Osteocyte (in vitro differentiated cells): ENCODE measurements at regions not wholly inside any gene's neighbourhood (a gene's known extent, or its start where the extent isn't known, plus 50 kb on each side); places are given as distances from the start of the nearest gene placed in this dataset.

Experiments
- DNase-seq: peaks from one replicate; pipeline ENCODE4 v3.0.0; 2021; ENCODE audit warnings: mixed read lengths; ENCODE audit not compliant: unreplicated experiment; ENCODE audit errors: extremely low spot score
- H3K27ac Mint-ChIP-seq: one replicate; pipeline ENCODE4 v1.8.0; 2021; ENCODE audit warnings: mild to moderate bottlenecking, mixed read lengths; ENCODE audit not compliant: unreplicated experiment
- H3K27me3 Mint-ChIP-seq: one replicate; pipeline ENCODE4 v1.8.0; 2021; ENCODE audit warnings: mixed read lengths; ENCODE audit not compliant: unreplicated experiment
- H3K36me3 Mint-ChIP-seq: one replicate; pipeline ENCODE4 v1.8.0; 2021; ENCODE audit warnings: mixed read lengths; ENCODE audit not compliant: unreplicated experiment
- H3K4me1 Mint-ChIP-seq: one replicate; pipeline ENCODE4 v1.8.0; 2021; ENCODE audit warnings: mixed read lengths; ENCODE audit not compliant: unreplicated experiment
- H3K4me3 Mint-ChIP-seq: one replicate; pipeline ENCODE4 v1.8.0; 2021; ENCODE audit warnings: mild to moderate bottlenecking, moderate library complexity, mixed read lengths; ENCODE audit not compliant: unreplicated experiment
- H3K9me3 Mint-ChIP-seq: one replicate; pipeline ENCODE4 v1.8.0; 2021; ENCODE audit warnings: mixed read lengths; ENCODE audit not compliant: unreplicated experiment
- TF ChIP-seq, protein P1 (sequence below): fragments of 200-600 bp; sonication (generic); IDR thresholded peaks from 2 replicates; pipeline ENCODE4 v1.5.0; 2021; ENCODE audit warnings: antibody characterized with exemption, mild to moderate bottlenecking, moderate library complexity

DNA sequence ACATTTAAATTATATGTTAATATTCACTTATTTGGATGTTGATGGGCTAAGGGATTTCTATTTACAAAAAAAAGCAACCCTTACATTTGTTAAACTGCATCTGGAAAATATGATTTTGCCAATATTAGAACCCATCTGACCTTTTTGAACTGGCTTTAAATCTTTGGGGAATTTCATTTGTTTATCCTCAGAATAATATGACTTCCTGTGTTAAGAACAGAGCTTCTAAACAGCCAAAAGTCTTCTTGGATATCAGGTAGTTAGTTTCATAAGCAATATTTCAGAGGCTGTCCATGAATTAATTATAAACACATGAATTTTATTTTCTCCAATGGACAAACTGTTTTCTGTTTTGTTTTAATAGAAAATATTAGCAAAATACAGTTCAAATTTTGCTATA is 301.9 kb upstream of the AGTR1 start:
- no peak overlapping the region for H3K27ac Mint-ChIP-seq
- no peaks in the 10 kb centered on the region for H3K36me3 Mint-ChIP-seq
- no peak overlapping the region for H3K4me3 Mint-ChIP-seq
- H3K4me1 Mint-ChIP-seq, result peaks cover 2% of the 10 kb centered on the region
- TF ChIP-seq, protein P1, sequence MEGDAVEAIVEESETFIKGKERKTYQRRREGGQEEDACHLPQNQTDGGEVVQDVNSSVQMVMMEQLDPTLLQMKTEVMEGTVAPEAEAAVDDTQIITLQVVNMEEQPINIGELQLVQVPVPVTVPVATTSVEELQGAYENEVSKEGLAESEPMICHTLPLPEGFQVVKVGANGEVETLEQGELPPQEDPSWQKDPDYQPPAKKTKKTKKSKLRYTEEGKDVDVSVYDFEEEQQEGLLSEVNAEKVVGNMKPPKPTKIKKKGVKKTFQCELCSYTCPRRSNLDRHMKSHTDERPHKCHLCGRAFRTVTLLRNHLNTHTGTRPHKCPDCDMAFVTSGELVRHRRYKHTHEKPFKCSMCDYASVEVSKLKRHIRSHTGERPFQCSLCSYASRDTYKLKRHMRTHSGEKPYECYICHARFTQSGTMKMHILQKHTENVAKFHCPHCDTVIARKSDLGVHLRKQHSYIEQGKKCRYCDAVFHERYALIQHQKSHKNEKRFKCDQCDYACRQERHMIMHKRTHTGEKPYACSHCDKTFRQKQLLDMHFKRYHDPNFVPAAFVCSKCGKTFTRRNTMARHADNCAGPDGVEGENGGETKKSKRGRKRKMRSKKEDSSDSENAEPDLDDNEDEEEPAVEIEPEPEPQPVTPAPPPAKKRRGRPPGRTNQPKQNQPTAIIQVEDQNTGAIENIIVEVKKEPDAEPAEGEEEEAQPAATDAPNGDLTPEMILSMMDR, result no peak
- H3K27me3 Mint-ChIP-seq, result no peaks in the 10 kb centered on the region
- H3K9me3 Mint-ChIP-seq, result no peaks in the 10 kb centered on the region
- no peak for DNase-seq

DNA sequence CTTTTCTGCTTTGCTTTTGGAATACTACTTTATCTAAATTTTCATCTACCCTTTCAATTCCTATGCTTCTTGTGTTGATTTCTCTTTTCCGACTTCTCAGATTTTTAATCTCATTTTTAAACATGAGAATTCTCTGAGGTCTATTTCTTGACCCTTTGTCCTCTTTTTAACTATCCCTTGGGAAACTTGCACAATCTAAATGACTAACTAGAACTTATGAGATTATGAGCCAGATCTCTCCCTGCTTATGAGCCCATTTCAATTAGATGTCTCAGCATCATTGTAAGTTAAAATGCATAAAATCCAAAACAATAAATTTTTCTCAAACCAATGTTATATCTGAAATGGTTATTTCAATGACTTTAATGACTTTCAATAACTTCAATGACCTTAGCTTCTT is 296.9 kb upstream of the AGTR1 start:
- H3K27me3 Mint-ChIP-seq, result no peaks in the 10 kb centered on the region
- no peaks in the 10 kb centered on the region for H3K4me1 Mint-ChIP-seq
- no peak overlapping the region for H3K4me3 Mint-ChIP-seq
- DNase-seq, result no peak
- no peak overlapping the region for H3K27ac Mint-ChIP-seq
- no peaks in the 10 kb centered on the region for H3K36me3 Mint-ChIP-seq
- no peaks in the 10 kb centered on the region for H3K9me3 Mint-ChIP-seq
- TF ChIP-seq, protein P1, result no peak

GRCh38 chr3:148408667-148409066 is 289.0 kb upstream of the AGTR1 start:
- TF ChIP-seq, protein P1, result no peak
- peaks cover 3% of the 10 kb centered on the region for H3K27me3 Mint-ChIP-seq
- no peak overlapping the region for H3K27ac Mint-ChIP-seq
- DNase-seq, result no peak
- H3K36me3 Mint-ChIP-seq, result peaks cover 3% of the 10 kb centered on the region
- H3K9me3 Mint-ChIP-seq, result peaks cover 7% of the 10 kb centered on the region
- H3K4me3 Mint-ChIP-seq, result no peak overlapping the region
- H3K4me1 Mint-ChIP-seq, result no peaks in the 10 kb centered on the region

GRCh38 chr3:148420242-148420641 is 277.5 kb upstream of the AGTR1 start:
- Mint-ChIP-seq H3K27me3 (no peaks in the 10 kb centered on the region), H3K4me1 (no peaks in the 10 kb centered on the region)

DNA sequence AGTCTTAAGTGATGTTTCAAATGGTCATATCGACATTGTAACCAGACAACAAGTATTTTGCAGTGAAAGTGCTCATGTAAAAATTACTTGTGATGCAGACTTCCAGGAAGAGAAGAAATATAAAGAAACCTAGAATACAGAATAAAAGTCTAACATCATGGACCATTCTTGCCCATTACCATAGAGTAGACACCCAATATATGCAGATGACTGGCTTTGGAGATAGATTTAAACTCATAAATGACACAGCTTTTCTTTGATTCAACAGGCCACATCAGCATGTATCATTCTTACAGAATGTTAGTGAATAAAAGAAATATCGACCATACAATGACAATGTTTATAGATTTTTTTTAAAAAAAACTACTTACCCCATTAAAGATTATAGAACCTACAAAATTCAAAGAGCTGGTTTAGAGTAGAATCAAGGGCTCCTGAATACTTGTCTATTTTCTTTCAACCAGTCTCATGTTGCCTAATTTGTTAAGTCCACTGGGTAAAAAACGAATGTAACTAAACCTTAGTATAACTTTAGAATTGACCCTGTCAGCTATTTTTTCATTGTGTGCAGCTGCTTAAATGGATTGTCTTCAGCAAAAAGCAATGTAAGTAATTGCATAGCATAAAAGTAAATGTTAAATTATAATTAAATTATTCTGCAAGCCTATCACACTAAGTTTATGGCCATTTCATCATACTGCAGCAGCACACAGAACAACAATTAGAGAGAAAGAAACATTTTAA is 268.7 kb upstream of the AGTR1 start:
- Mint-ChIP-seq H3K4me1 (no peaks in the 10 kb centered on the region), H3K9me3 (no peaks in the 10 kb centered on the region), H3K36me3 (no peaks in the 10 kb centered on the region), H3K27ac (no peak overlapping the region), H3K4me3 (no peak overlapping the region), H3K27me3 (no peaks in the 10 kb centered on the region)
- TF ChIP-seq, protein P1, result no peak
- DNase-seq, result no peak

More at GRCh38 chr3:148420242-148420641, 277.5 kb upstream of the AGTR1 start:
- no peak overlapping the region for H3K27ac Mint-ChIP-seq
- no peaks in the 10 kb centered on the region for H3K9me3 Mint-ChIP-seq
- TF ChIP-seq, protein P1, result no peak
- H3K4me3 Mint-ChIP-seq, result no peak overlapping the region
- no peak for DNase-seq
- no peaks in the 10 kb centered on the region for H3K36me3 Mint-ChIP-seq
